GM18909 (cell line): ENCODE measurements at regions not wholly inside any gene's neighbourhood (a gene's known extent, or its start where the extent isn't known, plus 50 kb on each side); places are given as distances from the start of the nearest gene placed in this dataset.
"Not testable (repeated sequence)": the region's sequence is repeated elsewhere in the genome, so short reads cannot be mapped to it uniquely, and the experiment has no call there.

ENCODE experiments used
- ATAC-seq: cut with Tn5 transposase; IDR thresholded peaks from one replicate; pipeline ENCODE4 v1.9.1; 2021; ENCODE audit warnings: mild to moderate bottlenecking; ENCODE audit not compliant: unreplicated experiment, poor library complexity

DNA sequence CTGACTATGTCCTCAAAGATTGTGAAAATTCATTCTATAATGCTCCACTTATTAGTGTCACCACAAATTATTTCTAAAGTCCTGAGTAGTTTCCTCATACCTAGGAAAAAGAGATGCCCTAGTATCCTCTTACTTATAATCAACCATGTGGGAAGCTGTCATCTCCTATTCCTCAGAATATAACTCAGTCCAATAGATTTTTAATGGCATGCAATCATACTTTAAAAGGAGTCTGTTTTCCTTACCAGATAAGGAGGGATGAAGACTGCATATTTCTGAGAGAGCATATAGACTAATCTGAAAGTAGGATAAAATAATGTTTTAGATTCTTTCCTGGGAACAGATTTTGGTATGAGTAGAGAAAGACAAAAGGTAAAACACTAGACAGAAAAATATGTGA, 727.7 kb upstream of the GRM3 start:
- ATAC-seq, result no peak

DNA sequence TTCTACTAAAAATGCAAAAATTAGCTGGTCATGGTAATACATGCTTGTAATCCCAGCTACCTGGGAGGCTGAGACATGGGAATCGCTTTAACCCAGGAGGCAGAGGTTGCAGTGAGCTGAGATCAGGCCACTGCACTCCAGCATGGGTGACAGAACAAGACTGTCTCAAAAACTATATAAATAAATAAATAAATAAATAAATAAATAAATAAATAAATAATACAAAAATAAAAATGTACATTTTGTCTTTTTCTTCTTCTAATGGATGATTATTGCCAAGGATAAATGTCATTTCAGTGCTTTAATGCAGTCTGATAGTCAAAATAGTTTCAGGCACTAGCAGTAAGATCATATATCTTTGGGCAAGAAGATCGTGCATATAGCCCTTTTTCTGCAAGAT, 727.6 kb upstream of the SEMA3D start:
- ATAC-seq, result no peak

DNA sequence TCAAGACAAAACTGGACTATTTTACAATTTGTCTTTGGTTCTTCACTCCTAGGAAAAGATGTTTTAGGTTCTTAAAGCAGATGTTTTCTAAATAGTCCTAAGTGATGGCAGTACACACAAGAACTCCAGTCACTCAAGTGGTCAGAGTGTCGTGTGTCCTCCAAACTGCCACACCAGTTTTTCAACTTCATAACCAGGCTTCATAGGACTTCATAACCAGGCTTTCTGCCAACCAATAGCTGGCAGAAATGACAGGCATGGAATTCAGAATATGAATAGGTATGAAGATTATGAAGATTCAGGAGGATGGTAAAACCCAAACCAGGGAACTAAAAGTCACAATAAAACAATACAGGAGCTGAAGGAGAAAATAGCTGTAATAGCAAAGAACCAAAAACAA, 721.2 kb upstream of the SEMA3D start:
- no peak for ATAC-seq

DNA sequence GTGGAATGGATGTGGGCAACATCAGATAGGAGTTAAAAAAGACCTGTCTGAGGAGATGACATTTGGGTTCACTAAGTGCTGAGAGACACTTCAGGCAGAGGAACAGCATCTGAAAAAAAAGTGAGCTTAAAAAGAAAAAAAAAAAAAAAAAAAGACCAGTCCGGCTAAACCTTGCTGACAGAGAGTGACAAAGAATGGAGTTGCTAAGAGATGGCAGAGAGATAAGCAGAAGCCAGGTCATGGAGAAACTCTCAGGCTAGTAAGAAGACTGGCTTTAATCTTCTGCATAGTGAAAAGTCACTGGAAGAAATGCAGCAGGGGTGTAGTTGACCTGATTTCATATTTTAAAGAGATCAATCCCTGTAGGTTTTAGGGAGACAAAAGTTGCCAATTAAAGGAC, 711.1 kb upstream of the SEMA3D start:
- ATAC-seq, result no peak

DNA sequence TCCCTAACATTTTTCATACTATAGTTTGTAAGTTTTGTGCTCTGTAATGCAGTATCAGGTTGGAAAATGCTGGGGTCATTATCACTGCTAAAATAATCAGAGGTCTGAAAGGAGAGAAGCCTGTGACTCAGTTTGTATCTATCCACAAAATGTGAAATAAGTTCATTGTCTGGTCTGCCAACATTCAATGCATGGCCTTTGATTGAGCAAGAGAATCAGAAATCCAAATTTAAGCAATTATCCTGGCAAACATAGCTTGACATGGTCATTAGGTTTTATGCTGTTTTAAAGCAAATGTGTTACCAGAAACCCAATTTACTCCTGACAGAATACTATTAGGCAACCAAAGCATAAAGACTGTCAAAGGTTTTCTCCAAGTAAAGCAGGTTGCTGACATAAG, 709.7 kb upstream of the SEMA3D start:
- no peak for ATAC-seq

DNA sequence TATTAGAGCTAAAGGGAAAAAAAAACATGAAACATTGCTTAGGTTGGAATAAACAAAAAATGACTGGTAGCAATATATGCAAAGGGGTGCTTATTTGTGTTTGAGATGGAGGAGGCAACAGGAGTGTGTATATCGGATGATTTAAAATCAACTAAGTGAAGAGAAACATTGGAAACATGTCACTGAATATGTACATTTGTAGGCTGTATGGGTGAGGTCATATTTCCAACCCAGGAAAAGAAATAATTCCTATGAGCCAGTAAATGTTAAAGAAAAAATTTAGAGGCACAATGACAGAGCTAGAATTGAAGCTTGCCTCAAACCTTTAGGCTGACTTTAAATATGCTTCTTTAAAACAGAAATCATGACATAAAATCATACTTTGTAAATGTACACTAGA, 709.0 kb upstream of the SEMA3D start:
- no peak for ATAC-seq

DNA sequence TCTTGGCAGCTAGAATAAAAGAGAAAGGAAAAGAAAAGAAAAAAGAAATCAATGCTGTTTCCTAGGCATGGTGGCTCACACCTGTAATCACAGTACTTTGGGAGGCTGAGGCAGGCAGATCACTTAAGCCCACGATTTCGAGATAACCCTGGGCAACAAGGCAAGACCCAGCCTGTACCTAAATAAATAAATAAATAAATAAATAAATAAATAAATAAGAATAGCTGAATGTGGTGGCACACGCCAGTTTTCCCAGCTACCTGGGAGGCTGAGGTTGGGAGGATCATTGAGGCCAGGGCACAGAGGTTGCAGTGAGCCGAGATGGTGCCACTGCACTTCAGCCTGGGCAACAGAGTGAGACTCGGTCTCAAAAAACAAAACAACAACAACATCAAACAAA, 705.0 kb upstream of the SEMA3D start:
- ATAC-seq, result not testable (repeated sequence)

DNA sequence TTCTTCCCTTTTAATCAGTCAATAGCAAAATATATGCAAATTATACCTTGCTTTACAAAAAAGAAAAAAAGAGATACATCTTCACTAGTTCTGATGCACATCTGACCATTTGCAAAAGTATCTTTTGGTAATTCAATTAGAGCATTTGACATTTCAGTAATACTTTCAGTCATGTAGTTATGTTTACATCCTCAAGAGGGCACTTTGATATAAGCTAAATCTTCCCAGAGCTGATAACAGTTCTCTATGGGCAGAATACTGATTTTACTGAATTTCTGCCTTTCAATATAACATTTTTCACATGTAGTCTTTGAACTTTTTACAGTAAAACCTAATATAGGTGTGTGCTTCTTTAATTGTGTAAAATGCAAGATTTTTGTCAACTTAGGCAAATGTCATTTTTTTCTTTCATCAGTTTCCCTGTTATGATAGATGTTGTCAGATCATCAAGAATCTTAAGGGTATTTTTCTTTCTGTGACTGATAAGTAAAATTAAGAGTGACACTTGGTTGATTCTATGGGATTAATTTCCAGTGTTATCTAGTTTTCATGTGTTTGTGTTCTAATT, 703.5 kb upstream of the SEMA3D start:
- peak; percentile 76 for ATAC-seq

DNA sequence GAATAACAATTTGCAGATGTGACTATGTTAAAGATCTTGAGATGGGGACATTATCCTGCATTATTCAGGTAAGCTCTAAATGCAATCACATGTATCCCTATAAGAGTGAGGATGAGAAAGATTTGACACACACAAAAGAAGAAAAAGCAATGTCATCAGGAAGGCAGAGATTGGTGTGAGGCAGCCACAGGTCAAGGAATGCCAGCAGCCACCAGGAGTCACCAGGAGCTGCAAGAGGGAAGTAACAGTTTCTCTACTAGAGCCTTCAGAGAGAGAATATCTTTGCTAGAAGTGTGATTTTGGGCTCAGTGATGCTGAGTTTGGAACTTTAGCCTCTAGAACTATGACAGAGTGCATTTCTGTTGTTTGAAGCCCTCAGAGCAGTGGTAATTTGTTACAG, 700.3 kb upstream of the SEMA3D start:
- ATAC-seq, result no peak

DNA sequence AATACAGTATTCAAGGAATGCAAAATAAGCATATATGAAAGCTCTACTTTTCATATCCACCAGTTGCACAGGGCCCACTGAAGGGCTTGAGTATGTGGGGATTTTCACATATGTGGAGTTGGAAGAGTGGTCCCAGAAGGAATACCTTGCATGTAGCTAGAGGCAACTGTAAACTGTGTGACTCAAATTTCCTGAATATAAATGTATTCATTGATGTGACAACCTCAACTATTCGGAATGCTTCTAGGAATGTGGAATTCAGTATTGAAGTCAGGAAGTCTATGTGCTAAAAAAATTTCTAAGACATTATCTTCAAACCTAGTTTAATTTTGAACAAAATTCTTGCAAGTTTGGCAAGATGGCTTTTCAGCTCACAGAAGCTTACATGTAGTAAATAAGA, 695.5 kb upstream of the SEMA3D start:
- ATAC-seq, result no peak

DNA sequence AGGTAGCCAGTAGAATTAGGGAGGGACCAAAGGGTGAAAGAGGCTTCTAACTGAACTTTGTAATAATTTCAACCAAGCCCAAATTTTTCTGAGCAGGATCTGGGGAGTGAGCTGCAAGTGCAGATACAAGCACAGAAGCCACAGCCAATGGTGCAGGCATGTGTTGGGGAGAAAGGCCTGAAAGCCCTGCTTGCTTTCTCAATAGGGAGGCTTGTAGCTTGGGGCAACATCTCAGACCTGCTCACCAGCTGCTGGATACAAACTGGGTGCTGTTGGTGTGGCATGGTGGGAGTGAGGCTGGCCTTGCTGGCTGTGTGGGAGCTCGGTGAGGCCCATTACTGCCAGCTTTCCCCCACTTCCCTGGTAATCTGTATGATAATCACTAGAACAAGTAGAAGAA, 688.5 kb upstream of the SEMA3D start:
- no peak for ATAC-seq

DNA sequence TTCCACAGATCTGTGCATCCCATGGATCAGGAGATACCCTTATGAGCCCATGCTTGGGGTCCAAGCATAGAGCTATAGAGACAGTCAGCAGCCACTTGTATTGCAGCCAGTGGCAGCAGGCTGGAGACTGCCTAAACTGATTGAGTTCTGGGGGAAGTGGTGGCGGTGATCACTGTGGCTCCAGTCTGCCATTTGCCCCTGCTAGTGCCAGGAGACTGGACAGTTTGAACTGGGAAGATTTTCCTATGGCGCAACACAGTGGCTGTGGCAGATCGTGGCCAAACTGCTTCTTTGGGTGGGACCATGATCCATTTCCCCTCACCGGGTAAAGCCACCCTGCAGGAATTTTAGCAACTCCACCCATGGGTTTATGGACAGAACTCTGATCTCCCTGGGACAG, 679.7 kb upstream of the SEMA3D start:
- ATAC-seq, result no peak

DNA sequence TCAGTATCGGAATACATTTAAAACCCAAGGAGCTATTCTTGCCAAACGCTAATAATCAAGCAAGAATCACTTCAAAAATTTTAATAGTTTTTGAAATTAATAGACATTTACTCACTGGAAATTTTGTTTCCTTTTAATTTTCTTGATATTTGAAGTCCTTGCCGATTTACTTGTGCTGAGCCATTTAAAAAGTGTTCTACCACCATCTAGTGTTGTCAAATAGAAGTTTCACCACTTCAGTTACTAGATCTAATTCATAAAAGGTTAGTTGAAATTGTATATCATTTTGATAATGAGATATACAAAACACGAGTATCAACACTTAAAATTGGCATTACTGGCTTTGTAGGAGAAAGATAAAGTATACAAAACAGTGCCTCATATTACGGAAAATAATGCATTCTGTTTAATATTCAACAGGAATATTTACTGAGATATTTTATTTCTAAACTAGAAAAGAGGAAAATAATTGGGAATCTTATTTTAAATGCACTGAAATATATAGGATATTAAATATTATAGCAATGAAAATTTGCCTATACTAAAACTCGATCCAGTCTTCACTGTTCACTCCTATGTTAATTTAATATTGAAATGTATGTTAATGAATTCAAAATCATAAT, 664.8 kb upstream of the SEMA3D start:
- no peak for ATAC-seq

DNA sequence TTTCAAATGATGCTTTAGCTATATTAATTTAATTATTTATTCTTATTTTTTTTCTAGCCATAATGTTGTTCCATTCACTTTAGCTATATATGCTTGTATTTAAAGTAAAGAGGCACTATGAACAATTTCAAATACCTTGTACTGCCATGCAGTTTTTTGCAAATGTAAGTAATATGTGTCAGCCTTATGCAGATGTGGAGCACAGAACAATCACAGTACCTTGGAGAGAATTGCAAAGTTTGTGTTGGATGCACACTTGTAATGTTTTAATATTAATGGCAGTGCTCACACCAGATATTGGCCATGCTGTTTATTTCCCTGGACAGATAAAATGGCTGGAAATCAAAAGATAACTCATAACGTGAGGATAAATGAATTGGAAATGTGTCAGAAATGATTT, 663.5 kb upstream of the SEMA3D start:
- no peak for ATAC-seq

DNA sequence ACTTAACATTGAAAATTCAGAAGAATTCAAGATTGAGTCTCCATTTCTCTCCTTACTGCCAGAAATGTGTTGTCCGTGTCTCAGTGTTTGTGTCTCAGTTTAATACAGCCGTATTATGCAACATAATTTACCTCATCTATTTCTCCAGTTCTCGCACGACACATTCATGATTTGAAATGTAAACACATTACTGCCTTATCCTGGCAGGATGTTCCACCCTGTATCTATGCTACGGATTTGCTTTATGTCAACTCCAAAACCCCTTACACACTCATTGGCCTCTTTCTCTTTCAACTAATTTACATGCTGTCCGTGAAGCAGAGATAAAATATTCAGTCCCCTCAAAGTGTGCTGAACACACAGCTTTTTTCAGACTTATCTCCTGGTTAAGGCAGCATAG, 653.7 kb upstream of the SEMA3D start:
- no peak for ATAC-seq

DNA sequence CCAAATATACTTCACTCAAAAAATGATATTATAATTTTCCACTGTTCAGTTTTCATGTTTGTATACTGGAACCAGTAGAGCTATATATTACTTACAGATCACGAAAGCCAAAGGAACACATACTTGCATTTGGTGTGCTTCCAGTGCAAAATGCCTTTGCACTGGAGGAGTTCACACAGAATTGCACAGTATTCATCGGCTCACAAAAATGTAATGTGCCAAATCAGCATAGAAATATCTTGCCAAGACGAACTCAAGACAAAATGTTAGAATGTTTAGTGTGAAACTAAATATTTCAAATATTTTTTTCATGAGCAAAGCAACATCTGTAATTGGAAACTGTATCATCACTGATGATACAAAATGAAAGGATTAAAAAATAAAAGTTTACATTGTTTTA, 646.2 kb upstream of the SEMA3D start:
- ATAC-seq, result no peak

DNA sequence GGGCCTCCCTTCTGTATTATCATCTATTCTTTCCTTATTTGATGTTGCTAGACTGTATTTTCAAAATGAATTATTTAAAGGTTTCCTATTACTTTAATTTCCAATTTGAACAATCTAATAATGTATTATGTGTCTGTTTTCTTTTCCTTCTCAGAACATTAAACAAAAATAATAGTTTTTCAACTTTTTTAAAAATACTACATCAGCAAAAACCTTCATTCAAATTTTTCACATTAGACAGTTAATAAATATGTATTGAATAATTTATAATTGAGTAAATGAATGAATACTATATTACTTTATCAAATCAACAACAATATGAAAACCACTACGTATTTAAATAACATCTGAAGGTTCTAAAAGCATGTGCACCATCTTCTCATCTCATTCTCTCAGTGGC, 644.1 kb upstream of the SEMA3D start:
- no peak for ATAC-seq

DNA sequence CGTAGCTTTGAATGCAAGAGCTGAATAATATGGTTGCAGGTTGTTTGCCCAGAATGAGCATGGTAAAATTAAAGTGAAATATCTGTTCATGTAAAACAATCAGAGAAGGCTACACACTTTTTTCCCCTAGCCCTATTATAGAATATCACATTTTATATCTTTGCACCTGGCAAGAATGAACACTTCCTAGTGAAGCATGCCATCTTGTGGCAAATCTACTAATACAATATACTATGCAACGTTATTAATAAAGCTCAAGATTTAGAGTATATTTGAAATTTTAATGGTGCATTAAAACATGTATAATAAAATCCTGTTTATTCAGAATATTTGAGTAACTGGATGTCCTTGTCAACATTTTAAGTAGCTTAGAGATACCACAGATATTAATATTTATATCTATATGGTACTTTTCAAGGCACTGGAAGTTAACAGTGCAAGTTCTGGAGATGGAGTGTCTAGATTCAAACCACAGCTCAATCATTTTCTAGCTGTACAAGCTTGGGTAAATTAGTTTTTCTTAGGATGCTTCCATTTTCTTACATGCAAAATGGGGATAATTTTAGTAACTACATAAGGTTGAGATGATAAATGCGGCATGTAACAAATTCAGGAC, 643.1 kb upstream of the SEMA3D start:
- no peak for ATAC-seq

DNA sequence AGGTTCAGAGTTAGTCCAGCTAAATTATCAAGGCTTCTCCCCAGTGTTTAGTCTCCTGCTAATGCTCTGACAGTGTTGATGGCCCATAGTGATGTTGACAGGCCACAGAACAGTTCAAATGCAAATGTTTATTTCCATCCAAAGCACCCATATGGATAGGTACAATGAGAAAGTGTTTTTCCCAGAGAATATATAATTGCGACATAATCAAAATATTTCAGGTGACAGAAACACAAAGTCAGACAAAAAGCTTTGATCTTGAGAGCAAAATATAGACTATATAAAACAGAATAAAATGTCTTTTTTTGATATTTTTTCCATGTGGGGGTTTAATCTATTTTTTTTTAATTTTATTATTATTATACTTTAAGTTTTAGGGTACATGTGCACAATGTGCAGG, 642.3 kb upstream of the SEMA3D start:
- ATAC-seq, result no peak

DNA sequence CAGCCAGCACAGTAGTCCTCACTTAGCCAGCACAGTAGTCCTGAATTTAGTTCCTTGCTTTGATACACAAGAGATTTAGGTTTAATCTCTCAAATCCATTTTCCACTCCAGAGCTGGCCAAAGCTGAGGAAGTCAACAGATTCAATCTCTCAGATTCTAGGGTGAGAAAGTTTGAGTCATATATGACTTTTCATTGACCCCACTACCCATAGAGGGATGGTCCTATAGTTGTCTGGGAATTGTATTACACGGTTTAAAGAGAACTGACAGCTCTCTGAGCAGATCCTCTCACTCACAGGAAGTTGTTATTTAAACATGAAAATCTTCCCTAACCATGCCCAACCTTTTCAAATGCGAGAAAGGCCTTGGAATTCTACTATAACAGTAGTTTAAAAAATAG, 641.8 kb upstream of the SEMA3D start:
- no peak for ATAC-seq

DNA sequence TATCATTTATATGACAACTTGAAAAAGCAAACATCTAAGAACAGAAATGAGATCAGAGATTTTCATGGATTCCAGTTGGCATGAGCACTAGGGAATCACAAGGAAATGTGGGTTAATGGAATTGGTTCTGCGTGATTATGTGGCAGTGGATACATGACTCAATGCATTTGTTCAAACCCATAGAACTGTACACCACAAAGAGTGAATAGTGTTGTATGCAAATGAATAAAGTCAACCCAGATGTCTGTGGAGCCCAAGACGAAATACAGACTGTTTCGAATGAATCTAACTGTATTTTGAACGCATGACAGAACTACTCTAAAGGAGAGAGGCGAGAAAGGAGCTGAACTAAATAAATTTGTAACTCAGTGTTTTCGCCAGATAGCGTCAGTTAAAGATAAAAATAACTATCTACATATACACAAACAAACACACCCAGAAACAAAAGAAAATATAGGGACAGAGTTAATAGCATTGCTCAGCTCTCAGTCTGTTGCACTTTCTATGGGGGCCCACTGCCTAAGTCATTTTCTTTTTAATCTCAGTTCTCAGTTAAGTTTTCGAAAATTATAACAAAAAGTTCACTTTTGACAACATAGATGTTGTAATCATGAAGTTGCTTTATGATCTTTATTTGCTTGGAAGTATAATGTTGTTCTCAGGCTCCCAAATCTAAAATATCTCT, 636.7 kb upstream of the SEMA3D start:
- ATAC-seq, result no peak

DNA sequence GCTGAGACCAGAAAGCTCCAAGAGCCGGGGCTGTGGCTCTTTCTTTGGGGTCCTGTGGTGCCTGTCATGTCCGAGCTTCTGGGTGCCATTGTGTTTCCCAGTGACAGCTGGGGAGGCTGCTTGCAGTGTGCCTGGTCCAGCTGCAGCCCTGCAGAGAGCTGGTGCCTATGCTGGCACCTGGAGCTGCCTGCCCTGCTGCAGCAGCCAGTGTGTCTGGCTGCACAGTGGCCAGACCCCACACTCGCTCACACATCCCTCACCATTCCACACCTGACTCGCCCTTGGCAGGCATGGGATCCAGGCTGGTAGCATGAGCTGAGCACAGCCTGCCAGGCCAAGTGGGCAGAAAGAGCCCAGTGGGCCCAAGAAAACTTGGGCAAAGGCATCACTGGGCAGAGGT, 635.1 kb upstream of the SEMA3D start:
- ATAC-seq, result no peak
